CD14-positive monocyte (primary cell): ENCODE measurements at regions not wholly inside any gene's neighbourhood (a gene's known extent, or its start where the extent isn't known, plus 50 kb on each side); places are given as distances from the start of the nearest gene placed in this dataset.

Experiments used
- DNase-seq, 3 donors: peaks; one replicate each; pipeline ENCODE4 v3.0.0-alpha.2; 2011 to 2022
- H2AFZ ChIP-seq: 2 replicates; pipeline ENCODE4 v1.6.0; 2012; ENCODE audit warnings: mild to moderate bottlenecking, low read depth, low read length, inconsistent platforms; ENCODE audit not compliant: insufficient read depth, poor library complexity, severe bottlenecking
- H3K27ac ChIP-seq, 2 donors: 1 replicate in 1 of 2; 2 replicates in 1 of 2; pipeline ENCODE4 v1.5.1; 2012 to 2013; ENCODE audit warnings: low read length in 2 of 2, control low read depth in 1 of 2, inconsistent platforms in 1 of 2, low read depth in 1 of 2, mild to moderate bottlenecking in 1 of 2
- H3K27me3 ChIP-seq, 2 donors: one replicate each; pipeline versions ENCODE4 v1.6.0 to v1.6.1; 2011 to 2013; ENCODE audit warnings: low read length in 2 of 2; ENCODE audit not compliant: control insufficient read depth in 2 of 2, insufficient read depth in 2 of 2
- H3K36me3 ChIP-seq, 2 donors: replicated peaks in 1 of 2; 1 replicate in 1 of 2; 2 replicates in 1 of 2; pipeline versions ENCODE4 v1.5.1 to v1.6.1; 2012 to 2013; ENCODE audit warnings: low read length in 2 of 2, control low read depth in 1 of 2, inconsistent platforms in 1 of 2, mild to moderate bottlenecking in 1 of 2; ENCODE audit not compliant: insufficient read depth in 2 of 2, control insufficient read depth in 1 of 2
- H3K4me1 ChIP-seq, 2 donors: 1 replicate in 1 of 2; 2 replicates in 1 of 2; pipeline versions ENCODE4 v1.5.1 to v1.6.1; 2012 to 2013; ENCODE audit warnings: low read length in 2 of 2, control low read depth in 1 of 2, inconsistent platforms in 1 of 2, mild to moderate bottlenecking in 1 of 2, moderate library complexity in 1 of 2; ENCODE audit not compliant: insufficient read depth in 2 of 2, control insufficient read depth in 1 of 2
- H3K4me2 ChIP-seq: replicated peaks from 2 replicates; pipeline ENCODE3; 2012; ENCODE audit warnings: low read length, moderate library complexity, mild to moderate bottlenecking; ENCODE audit not compliant: poor library complexity, severe bottlenecking; ENCODE audit errors: extremely low read depth
- H3K4me3 ChIP-seq, 3 experiments: fragments of 200-600 bp in 1 of 3; sonication (generic) in 1 of 3; replicated peaks in 1 of 3; 1 replicate in 2 of 3; 2 replicates in 1 of 3; pipeline ENCODE4 v1.5.1; 2011 to 2013; ENCODE audit warnings: low read length in 3 of 3, mild to moderate bottlenecking in 3 of 3, control low read depth in 2 of 3, low read depth in 2 of 3, inconsistent platforms in 1 of 3, moderate library complexity in 1 of 3
- H3K79me2 ChIP-seq: 2 replicates; pipeline ENCODE4 v1.6.0; 2012; ENCODE audit warnings: mild to moderate bottlenecking, control low read depth, inconsistent platforms, low read length, moderate library complexity; ENCODE audit not compliant: insufficient read depth
- H3K9ac ChIP-seq: 2 replicates; pipeline ENCODE4 v1.6.0; 2017; ENCODE audit warnings: low read length, mild to moderate bottlenecking; ENCODE audit not compliant: insufficient read depth, poor library complexity, severe bottlenecking
- H3K9me3 ChIP-seq, 2 donors: replicated peaks in 1 of 2; 1 replicate in 1 of 2; 2 replicates in 1 of 2; pipeline versions ENCODE4 v1.5.1 to v1.6.1; 2012 to 2013; ENCODE audit warnings: low read length in 2 of 2, control low read depth in 1 of 2; ENCODE audit not compliant: control insufficient read depth in 1 of 2, insufficient read depth in 1 of 2
- H4K20me1 ChIP-seq: 2 replicates; pipeline ENCODE4 v1.6.0; 2012; ENCODE audit warnings: mild to moderate bottlenecking, low read length, control low read depth, moderate library complexity; ENCODE audit not compliant: insufficient read depth
- H3K27ac Mint-ChIP-seq, 7 donors: one replicate each; pipeline ENCODE4 v1.8.0; 2020; ENCODE audit warnings: mild to moderate bottlenecking in 7 of 7, mixed read lengths in 7 of 7, moderate library complexity in 6 of 7, inconsistent platforms in 2 of 7
- H3K27me3 Mint-ChIP-seq, 3 donors: one replicate each; pipeline ENCODE4 v1.8.0; 2021 to 2022; ENCODE audit warnings: low read depth in 3 of 3, mild to moderate bottlenecking in 3 of 3, mixed read lengths in 3 of 3, moderate library complexity in 3 of 3, inconsistent platforms in 1 of 3
- H3K36me3 Mint-ChIP-seq, 2 donors: one replicate each; pipeline ENCODE4 v1.8.0; 2020; ENCODE audit warnings: mixed read lengths in 2 of 2, inconsistent platforms in 1 of 2, mild to moderate bottlenecking in 1 of 2
- H3K4me1 Mint-ChIP-seq: one replicate; pipeline ENCODE4 v1.8.0; 2020; ENCODE audit warnings: mild to moderate bottlenecking, mixed read lengths
- H3K4me3 Mint-ChIP-seq, 2 donors: one replicate each; pipeline ENCODE4 v1.8.0; 2020; ENCODE audit warnings: mild to moderate bottlenecking in 2 of 2, mixed read lengths in 2 of 2, moderate library complexity in 1 of 2
- H3K9me3 Mint-ChIP-seq, 7 donors: one replicate each; pipeline ENCODE4 v1.8.0; 2020 to 2022; ENCODE audit warnings: mixed read lengths in 7 of 7, mild to moderate bottlenecking in 6 of 7, moderate library complexity in 6 of 7, inconsistent platforms in 2 of 7
- WGBS: methylation state at CpG from one replicate; pipeline ENCODE4 v1.1.5; 2013; ENCODE audit warnings: missing lambda C conversion rate; ENCODE audit not compliant: insufficient coverage; 5-methylcytosine and 5-hydroxymethylcytosine counted together
- intact Hi-C, 2 donors: fragments of 100-400 bp; cut with micrococcal nuclease; formaldehyde crosslinking; loops; one replicate each; pipeline versions ENCODE4 v1.15.0 to v1.15.1; 2023
- TF ChIP-seq, protein P1 (sequence below): fragments of 200-600 bp; IDR thresholded peaks from one replicate; pipeline ENCODE4 v1.8.0; 2022; ENCODE audit warnings: antibody characterized with exemption, mild to moderate bottlenecking

DNA sequence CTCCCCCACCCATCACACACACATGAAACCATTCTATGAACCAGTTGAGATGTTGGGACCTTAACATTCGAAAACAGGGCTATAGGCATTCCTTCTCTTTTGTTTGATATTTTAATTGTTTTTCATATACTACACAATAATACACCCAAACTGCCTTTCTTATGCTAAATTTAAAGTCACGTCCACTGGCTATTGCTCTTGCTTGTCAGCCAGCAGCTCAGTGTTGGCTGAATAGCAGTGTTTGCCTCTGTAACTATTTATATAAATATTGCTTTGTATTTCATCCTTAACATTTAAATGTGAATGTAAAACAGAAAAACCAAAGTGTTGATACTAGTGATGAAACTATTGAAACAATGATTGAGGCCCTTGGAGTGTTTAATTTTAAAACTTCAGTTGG is 234.4 kb upstream of the KCNK2 start:
- Histone ChIP-seq H3K36me3 (no peaks in the 10 kb centered on the region), H3K9ac (no peak overlapping the region), H4K20me1 (no peaks in the 10 kb centered on the region), H3K4me2 (no peak overlapping the region), H3K9me3 (peaks cover 0 to 5% of the 10 kb centered on the region in 2 donors), H3K4me3 (no peak overlapping the region), H3K79me2 (no peaks in the 10 kb centered on the region), H3K27ac (no peak overlapping the region), H3K4me1 (no peaks in the 10 kb centered on the region), H2AFZ (no peak overlapping the region), H3K27me3 (no peaks in the 10 kb centered on the region)
- peaks cover 0 to 3% (median 1%) of the 10 kb centered on the region in 3 donors for H3K27me3 Mint-ChIP-seq
- intact Hi-C loops: no loop called here
- H3K27ac Mint-ChIP-seq: no peak overlapping the region
- TF ChIP-seq, protein P1, sequence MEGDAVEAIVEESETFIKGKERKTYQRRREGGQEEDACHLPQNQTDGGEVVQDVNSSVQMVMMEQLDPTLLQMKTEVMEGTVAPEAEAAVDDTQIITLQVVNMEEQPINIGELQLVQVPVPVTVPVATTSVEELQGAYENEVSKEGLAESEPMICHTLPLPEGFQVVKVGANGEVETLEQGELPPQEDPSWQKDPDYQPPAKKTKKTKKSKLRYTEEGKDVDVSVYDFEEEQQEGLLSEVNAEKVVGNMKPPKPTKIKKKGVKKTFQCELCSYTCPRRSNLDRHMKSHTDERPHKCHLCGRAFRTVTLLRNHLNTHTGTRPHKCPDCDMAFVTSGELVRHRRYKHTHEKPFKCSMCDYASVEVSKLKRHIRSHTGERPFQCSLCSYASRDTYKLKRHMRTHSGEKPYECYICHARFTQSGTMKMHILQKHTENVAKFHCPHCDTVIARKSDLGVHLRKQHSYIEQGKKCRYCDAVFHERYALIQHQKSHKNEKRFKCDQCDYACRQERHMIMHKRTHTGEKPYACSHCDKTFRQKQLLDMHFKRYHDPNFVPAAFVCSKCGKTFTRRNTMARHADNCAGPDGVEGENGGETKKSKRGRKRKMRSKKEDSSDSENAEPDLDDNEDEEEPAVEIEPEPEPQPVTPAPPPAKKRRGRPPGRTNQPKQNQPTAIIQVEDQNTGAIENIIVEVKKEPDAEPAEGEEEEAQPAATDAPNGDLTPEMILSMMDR: no peak
- no peak overlapping the region for H3K4me3 Mint-ChIP-seq
- peaks cover 0 to 6% (median 2%) of the 10 kb centered on the region in 7 donors for H3K9me3 Mint-ChIP-seq
- H3K36me3 Mint-ChIP-seq: no peaks in the 10 kb centered on the region
- no peak for DNase-seq
- no peaks in the 10 kb centered on the region for H3K4me1 Mint-ChIP-seq
- WGBS: no CpG with 5 or more reads among the region's 2 CpGs

DNA sequence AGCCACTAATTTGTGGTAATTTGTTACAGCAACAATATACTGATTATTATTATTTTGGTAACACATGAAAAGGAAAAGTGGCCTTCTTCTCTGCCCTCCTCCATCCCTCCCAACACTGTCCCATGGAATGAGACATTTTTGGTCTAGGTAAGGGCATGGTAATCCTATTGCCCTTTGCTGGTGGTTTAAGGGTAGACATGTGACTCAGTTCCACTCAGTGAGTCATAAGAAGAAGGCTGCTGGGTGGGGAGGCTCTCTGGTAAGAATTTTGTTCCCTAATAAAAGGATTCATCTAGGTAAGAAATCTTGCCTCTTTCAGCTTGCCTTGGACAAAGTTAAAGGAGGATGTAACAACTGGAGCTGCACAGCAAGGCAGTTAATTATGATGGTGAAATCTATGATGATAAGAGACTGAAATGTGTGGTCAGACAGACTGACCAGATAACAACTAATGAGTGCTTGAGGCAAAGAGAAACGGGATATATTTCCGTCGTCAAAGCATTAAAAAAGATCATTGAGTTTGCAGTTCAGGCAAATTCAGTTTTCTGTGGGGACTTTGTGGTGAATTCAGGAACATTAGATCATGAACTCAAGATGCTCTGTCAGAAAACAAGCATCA is 232.0 kb upstream of the KCNK2 start:
- TF ChIP-seq, protein P1: no peak
- no peaks in the 10 kb centered on the region for H4K20me1 ChIP-seq
- no peak overlapping the region for H2AFZ ChIP-seq
- H3K9me3 Mint-ChIP-seq: peaks cover 0 to 8% (median 2%) of the 10 kb centered on the region in 7 donors
- no peaks in the 10 kb centered on the region for H3K4me1 ChIP-seq
- DNase-seq: no peak
- WGBS: 89% methylated on average over 3 of the region's 3 CpGs
- H3K9me3 ChIP-seq: peaks cover 0 to 5% of the 10 kb centered on the region in 2 donors
- H3K79me2 ChIP-seq: no peaks in the 10 kb centered on the region
- no peak overlapping the region for H3K4me3 ChIP-seq
- H3K9ac ChIP-seq: no peak overlapping the region
- H3K4me2 ChIP-seq: no peak overlapping the region
- H3K27me3 ChIP-seq: no peaks in the 10 kb centered on the region
- no peaks in the 10 kb centered on the region for H3K36me3 Mint-ChIP-seq
- H3K36me3 ChIP-seq: no peaks in the 10 kb centered on the region
- no peaks in the 10 kb centered on the region for H3K4me1 Mint-ChIP-seq
- no peak overlapping the region for H3K4me3 Mint-ChIP-seq
- no peak overlapping the region for H3K27ac ChIP-seq
- H3K27me3 Mint-ChIP-seq: peaks cover 0 to 1% (median 1%) of the 10 kb centered on the region in 3 donors
- intact Hi-C loops: no loop called here
- H3K27ac Mint-ChIP-seq: no peak overlapping the region
